H9 (cell line): ENCODE measurements at regions not wholly inside any gene's neighbourhood (a gene's known extent, or its start where the extent isn't known, plus 50 kb on each side); places are given as distances from the start of the nearest gene placed in this dataset.

Source experiments
- DNase-seq: peaks from one replicate; pipeline ENCODE4 v3.0.0-alpha.2; 2017
- H2AFZ ChIP-seq: one replicate; pipeline ENCODE4 v1.6.1; 2013; ENCODE audit warnings: mild to moderate bottlenecking, low read length, control low read depth, moderate library complexity
- H2AK5ac ChIP-seq: 2 replicates; pipeline ENCODE4 v1.6.1; 2013; ENCODE audit warnings: low read length, control low read depth, mixed read lengths; ENCODE audit not compliant: insufficient read length
- H2BK120ac ChIP-seq: one replicate; pipeline ENCODE4 v1.6.1; 2013; ENCODE audit warnings: low read depth, mild to moderate bottlenecking, low read length, control low read depth, inconsistent platforms; ENCODE audit not compliant: poor library complexity, severe bottlenecking
- H2BK12ac ChIP-seq: 2 replicates; pipeline ENCODE4 v1.6.1; 2013; ENCODE audit warnings: low read length, control low read depth, mixed read lengths, low read depth; ENCODE audit not compliant: insufficient read length
- H2BK15ac ChIP-seq: 2 replicates; pipeline ENCODE4 v1.6.1; 2013; ENCODE audit warnings: low read depth, low read length, control low read depth
- H2BK20ac ChIP-seq: one replicate; pipeline ENCODE4 v1.6.1; 2013; ENCODE audit warnings: low read depth, mild to moderate bottlenecking, low read length, control low read depth, inconsistent platforms; ENCODE audit not compliant: poor library complexity, severe bottlenecking
- H2BK5ac ChIP-seq: 2 replicates; pipeline ENCODE4 v1.6.1; 2013; ENCODE audit warnings: low read length, control low read depth, mixed read lengths; ENCODE audit not compliant: insufficient read length
- H3K14ac ChIP-seq: 2 replicates; pipeline ENCODE4 v1.6.1; 2013; ENCODE audit warnings: low read length, control low read depth; ENCODE audit not compliant: insufficient read depth
- H3K18ac ChIP-seq: 2 replicates; pipeline ENCODE4 v1.6.1; 2013; ENCODE audit warnings: low read depth, mild to moderate bottlenecking, mixed read lengths, low read length, control low read depth; ENCODE audit not compliant: insufficient read length
- H3K23ac ChIP-seq: 2 replicates; pipeline ENCODE4 v1.6.1; 2013; ENCODE audit warnings: low read length, control low read depth, mixed read lengths, low read depth; ENCODE audit not compliant: insufficient read length
- H3K23me2 ChIP-seq: 2 replicates; pipeline ENCODE4 v1.6.1; 2013; ENCODE audit warnings: low read depth, mild to moderate bottlenecking, mixed read lengths, low read length, control low read depth; ENCODE audit not compliant: insufficient read length, poor library complexity, severe bottlenecking
- H3K27ac ChIP-seq: 2 replicates; pipeline ENCODE4 v1.5.1; 2013; ENCODE audit warnings: low read length, control low read depth, mixed read lengths, low read depth; ENCODE audit not compliant: insufficient read length
- H3K27me3 ChIP-seq: 2 replicates; pipeline ENCODE4 v1.6.1; 2013; ENCODE audit warnings: low read length, control low read depth, inconsistent platforms; ENCODE audit not compliant: insufficient read depth
- H3K4ac ChIP-seq: 2 replicates; pipeline ENCODE4 v1.6.1; 2013; ENCODE audit warnings: low read depth, mild to moderate bottlenecking, control low read depth, inconsistent platforms, low read length, moderate library complexity
- H3K4me1 ChIP-seq: 2 replicates; pipeline ENCODE4 v1.6.1; 2013; ENCODE audit warnings: low read length, control low read depth, inconsistent platforms; ENCODE audit not compliant: insufficient read depth
- H3K4me2 ChIP-seq: 2 replicates; pipeline ENCODE4 v1.6.1; 2013; ENCODE audit warnings: low read length, control low read depth, mixed read lengths; ENCODE audit not compliant: insufficient read length, insufficient read depth
- H3K56ac ChIP-seq: 2 replicates; pipeline ENCODE4 v1.6.1; 2013; ENCODE audit warnings: low read depth, mild to moderate bottlenecking, mixed read lengths, low read length, control low read depth; ENCODE audit not compliant: insufficient read length
- H3K79me1 ChIP-seq: 2 replicates; pipeline ENCODE4 v1.6.1; 2013; ENCODE audit warnings: low read depth, mild to moderate bottlenecking, moderate library complexity, low read length, control low read depth, inconsistent platforms; ENCODE audit not compliant: insufficient read depth, poor library complexity, severe bottlenecking
- H3K79me2 ChIP-seq: 2 replicates; pipeline ENCODE4 v1.6.1; 2013; ENCODE audit warnings: low read length, control low read depth, inconsistent platforms; ENCODE audit not compliant: insufficient read depth
- H3K9ac ChIP-seq: 2 replicates; pipeline ENCODE4 v1.6.1; 2013; ENCODE audit warnings: low read length, control low read depth, mixed read lengths; ENCODE audit not compliant: insufficient read length; ENCODE audit errors: extremely low read depth
- H3K9me3 ChIP-seq: one replicate; pipeline ENCODE4 v1.6.1; 2013; ENCODE audit warnings: low read depth, low read length, inconsistent platforms; ENCODE audit not compliant: control insufficient read depth
- H3T11ph ChIP-seq: one replicate; pipeline ENCODE4 v1.6.1; 2013; ENCODE audit warnings: mild to moderate bottlenecking, low read length, control low read depth, inconsistent platforms
- H4K20me1 ChIP-seq: one replicate; pipeline ENCODE4 v1.6.1; 2013; ENCODE audit not compliant: control insufficient read depth, insufficient read length, insufficient read depth
- H4K5ac ChIP-seq: 2 replicates; pipeline ENCODE4 v1.6.1; 2013; ENCODE audit warnings: low read depth, mild to moderate bottlenecking, mixed read lengths, low read length, control low read depth; ENCODE audit not compliant: insufficient read length
- H4K8ac ChIP-seq: replicated peaks from 2 replicates; pipeline ENCODE4 v1.6.1; 2013; ENCODE audit warnings: low read length, control low read depth, mixed read lengths, low read depth; ENCODE audit not compliant: insufficient read length
- H4K91ac ChIP-seq: 2 replicates; pipeline ENCODE4 v1.6.1; 2013; ENCODE audit warnings: low read depth, mild to moderate bottlenecking, moderate library complexity, mixed read lengths, low read length, control low read depth; ENCODE audit not compliant: insufficient read length
- H3K27ac Mint-ChIP-seq, 3 experiments: 2 replicates in 2 of 3; 3 replicates in 1 of 3; pipeline ENCODE4 v1.8.0; 2020 to 2021; ENCODE audit warnings: mixed read lengths in 3 of 3, mild to moderate bottlenecking in 1 of 3, moderate library complexity in 1 of 3
- H3K27me3 Mint-ChIP-seq: 2 replicates; pipeline ENCODE4 v1.8.0; 2021; ENCODE audit warnings: low read depth, mild to moderate bottlenecking, moderate library complexity, mixed read lengths
- H3K36me3 Mint-ChIP-seq, 3 experiments: 2 replicates in 2 of 3; 3 replicates in 1 of 3; pipeline ENCODE4 v1.8.0; 2020 to 2021; ENCODE audit warnings: low read depth in 3 of 3, mixed read lengths in 3 of 3; ENCODE audit not compliant: insufficient read depth in 1 of 3
- H3K4me1 Mint-ChIP-seq, 2 experiments: 2 replicates each; pipeline ENCODE4 v1.8.0; 2020; ENCODE audit warnings: mixed read lengths in 2 of 2
- H3K4me3 Mint-ChIP-seq, 2 experiments: 2 replicates in 1 of 2; 3 replicates in 1 of 2; pipeline ENCODE4 v1.8.0; 2020 to 2021; ENCODE audit warnings: mild to moderate bottlenecking in 2 of 2, mixed read lengths in 2 of 2, moderate library complexity in 1 of 2
- H3K9me3 Mint-ChIP-seq, 2 experiments: 2 replicates in 1 of 2; 3 replicates in 1 of 2; pipeline ENCODE4 v1.8.0; 2020; ENCODE audit warnings: mild to moderate bottlenecking in 2 of 2, mixed read lengths in 2 of 2, moderate library complexity in 1 of 2
- CTCF ChIP-seq: fragments of 200-600 bp; sonication (generic); conservative IDR thresholded peaks from 3 replicates; pipeline ENCODE4 v1.8.0; 2021; ENCODE audit warnings: antibody characterized with exemption, mild to moderate bottlenecking
- WGBS: extraction: QIAGEN DNeasy Blood & Tissue Kit; methylation state at CpG from one replicate; pipeline ENCODE4 v1.1.7; 2013; ENCODE audit warnings: missing lambda C conversion rate, low lambda C conversion rate, mixed read lengths; ENCODE audit not compliant: insufficient read length; ENCODE audit errors: extremely low coverage; 5-methylcytosine and 5-hydroxymethylcytosine counted together

- no peak overlapping the region for H4K5ac ChIP-seq
- H3K27me3 ChIP-seq: no peaks in the 10 kb centered on the region
- TF ChIP-seq CTCF: peak; percentile 82
- no peaks in the 10 kb centered on the region for H3K4me1 ChIP-seq
- H4K20me1 ChIP-seq: no peaks in the 10 kb centered on the region
- peak; percentile 76 for DNase-seq
- no peak overlapping the region for H4K8ac ChIP-seq
- no peak overlapping the region for H4K91ac ChIP-seq
- H3K56ac ChIP-seq: no peak overlapping the region
- H2AK5ac ChIP-seq: no peak overlapping the region
- H2BK20ac ChIP-seq: no peak overlapping the region
- H3K23ac ChIP-seq: no peak overlapping the region
- H3K9me3 Mint-ChIP-seq: no peaks in the 10 kb centered on the region
- H2BK12ac ChIP-seq: no peak overlapping the region
- H3K79me2 ChIP-seq: no peaks in the 10 kb centered on the region
- H3K4me3 Mint-ChIP-seq: no peak overlapping the region
- no peak overlapping the region for H2BK120ac ChIP-seq
- no peaks in the 10 kb centered on the region for H3K36me3 Mint-ChIP-seq
- no CpG with 5 or more reads among the region's 12 CpGs for WGBS
- no peaks in the 10 kb centered on the region for H3K9me3 ChIP-seq
- H3K27me3 Mint-ChIP-seq: no peaks in the 10 kb centered on the region
- no peak overlapping the region for H3K4ac ChIP-seq
- no peak overlapping the region for H3K27ac Mint-ChIP-seq
- H3K4me2 ChIP-seq: no peak overlapping the region
- H3K18ac ChIP-seq: no peak overlapping the region
- H2AFZ ChIP-seq: no peak overlapping the region
- H3K4me1 Mint-ChIP-seq: peaks cover 3% of the 10 kb centered on the region in 2 experiments; a peak in 3 of 4 replicates
- H3K27ac ChIP-seq: no peak overlapping the region
- no peak overlapping the region for H3K14ac ChIP-seq
- H3K9ac ChIP-seq: no peak overlapping the region
- no peak overlapping the region for H2BK15ac ChIP-seq
- H3T11ph ChIP-seq: no peak overlapping the region
- no peaks in the 10 kb centered on the region for H3K79me1 ChIP-seq
- no peak overlapping the region for H2BK5ac ChIP-seq
- H3K23me2 ChIP-seq: no peaks in the 10 kb centered on the region
Measured at GRCh38 chr17:70622368-70623260, 453.3 kb downstream of the KCNJ2 start.
